Heart left ventricle (tissue), 16 donors: ENCODE measurements at regions not wholly inside any gene's neighbourhood (a gene's known extent, or its start where the extent isn't known, plus 50 kb on each side); places are given as distances from the start of the nearest gene placed in this dataset.

Experiments used
- ATAC-seq, 4 donors: fragments of 200-7000 bp; cut with Tn5 transposase; one replicate each; pipeline ENCODE4 v1.9.1; 2020 to 2022; ENCODE audit warnings: moderate library complexity in 4 of 4, mild to moderate bottlenecking in 3 of 4, moderate number of reproducible peaks in 1 of 4
- DNase-seq, 5 donors: peaks; one replicate each; pipeline ENCODE4 v3.0.0-alpha.2; 2020
- H3K27ac ChIP-seq, 12 donors: fragments of 200-600 bp; sonication (generic) in 4 of 12; one replicate each; pipeline versions ENCODE4 v1.5.0 to v1.8.0; 2016 to 2022; ENCODE audit warnings: mild to moderate bottlenecking in 2 of 12
- H3K27me3 ChIP-seq, 9 donors: fragments of 200-600 bp; sonication (generic) in 2 of 9; one replicate each; pipeline versions ENCODE4 v1.5.1 to v1.8.0; 2016 to 2022; ENCODE audit warnings: mild to moderate bottlenecking in 3 of 9
- H3K36me3 ChIP-seq, 9 donors: fragments of 200-600 bp; sonication (generic) in 2 of 9; one replicate each; pipeline versions ENCODE4 v1.5.0 to v1.8.0; 2018 to 2022; ENCODE audit warnings: mild to moderate bottlenecking in 2 of 9
- H3K4me1 ChIP-seq, 12 donors: fragments of 200-600 bp; sonication (generic) in 4 of 12; one replicate each; pipeline versions ENCODE4 v1.5.0 to v1.8.0; 2016 to 2022; ENCODE audit warnings: mild to moderate bottlenecking in 3 of 12
- H3K4me3 ChIP-seq, 12 donors: fragments of 200-600 bp; sonication (generic) in 4 of 12; one replicate each; pipeline versions ENCODE4 v1.5.0 to v1.8.0; 2017 to 2022; ENCODE audit warnings: mild to moderate bottlenecking in 9 of 12, moderate library complexity in 4 of 12
- H3K9me3 ChIP-seq, 12 donors: fragments of 200-600 bp; sonication (generic) in 4 of 12; one replicate each; pipeline versions ENCODE4 v1.5.0 to v1.8.0; 2016 to 2022; ENCODE audit warnings: mild to moderate bottlenecking in 1 of 12
- POLR2A ChIP-seq, 2 donors: fragments of 450-650 bp; IDR thresholded peaks; one replicate each; pipeline ENCODE4 v1.6.1; 2017; ENCODE audit warnings: antibody characterized with exemption in 2 of 2, mild to moderate bottlenecking in 2 of 2, moderate library complexity in 2 of 2
- WGBS, 4 donors: extraction: QIAGEN DNeasy Blood & Tissue Kit in 2 of 4; methylation state at CpG; one replicate each; pipeline versions ENCODE4 v1.1.5 to v1.1.7; 2013 to 2018; 5-methylcytosine and 5-hydroxymethylcytosine counted together
- intact Hi-C, 10 donors: fragments of 100-400 bp; cut with DNase I; formaldehyde crosslinking; loops; one replicate each; pipeline versions ENCODE4 v1.11.1 to v1.14.2; 2022
- TF ChIP-seq, protein P1 (sequence below), 12 donors: fragments of 200-600 bp; sonication (generic) in 4 of 12; IDR thresholded peaks; one replicate each; pipeline versions ENCODE4 v1.5.0 to v1.8.0; 2018 to 2022; ENCODE audit warnings: antibody characterized with exemption in 12 of 12, mild to moderate bottlenecking in 5 of 12
- donor health status: ischemic (EF 13 %, LVEDD 7.1; RV severe dilation, severe dysfunction).
- donor health status: healthy with polysubstance abuse.
- donor health status: DM: no; HTN: yes; CAD: no.
- donor health status: DM: no; HTN: no; CAD: no.
- donor health status: ischemic (EF 25% LVEDD 6.9; RV normal size, moderate dysfunction).
- donor health status: ischemic (EF 25% LVEDD 5.7; RV mildly dilated, moderate dysfunction).
- donor health status: healthy.
- donor health status: DM: yes; HTN: yes; CAD: no.
- donor health status: ischemic (EF 35%, LVEDD 5.7; RV mildly dilated, moderate dysfunction).
- donor health status: nonischemic (EF 11% LVEDD 7.7; RV severe dilation, severe dysfunction).
- donor health status: DM: yes; HTN: yes; CAD: no.
- donor health status: PGD.
- donor health status: ischemic (EF 29% LVEDD 5.4; RV normal size, mild dysfunction).
- donor health status: nonischemic (EF 23%, LVEDD 6.1; RV moderate dilation, normal function).

DNA sequence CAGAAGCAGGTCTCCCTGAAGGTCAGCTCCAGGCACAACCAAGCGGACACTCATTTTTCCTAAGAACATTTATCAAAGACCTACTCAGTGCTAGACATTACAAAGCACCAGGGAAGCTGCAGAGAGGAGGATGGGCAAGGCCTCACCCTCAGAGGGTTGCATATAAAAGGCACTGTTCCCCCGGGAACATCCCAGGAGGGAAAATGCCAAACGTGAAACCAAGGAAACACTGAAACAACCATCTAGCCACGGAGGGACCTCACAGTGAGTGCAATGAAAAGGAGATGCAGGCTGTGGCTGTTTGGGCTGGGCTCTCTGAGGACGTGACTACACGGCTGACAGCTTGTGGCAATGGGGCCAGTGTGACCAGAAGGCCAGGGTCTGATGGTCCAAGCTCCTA lies 117.4 kb upstream of the VASH1 start:
- ATAC-seq (no peak), DNase-seq (no peak)
- H3K9me3 ChIP-seq: no peaks in the 10 kb centered on the region
- H3K4me3 ChIP-seq: no peak overlapping the region
- H3K4me1 ChIP-seq: peaks cover 0 to 6% (median 0%) of the 10 kb centered on the region in 12 donors
- H3K36me3 ChIP-seq: no peaks in the 10 kb centered on the region
- WGBS, 4 donors: 70 to 75% (median 72%) methylated on average over 6 of the region's 6 CpGs
- H3K27me3 ChIP-seq: no peaks in the 10 kb centered on the region
- TF ChIP-seq POLR2A (IDR thresholded peaks at IDR 0.05): no peak
- TF ChIP-seq, protein P1, sequence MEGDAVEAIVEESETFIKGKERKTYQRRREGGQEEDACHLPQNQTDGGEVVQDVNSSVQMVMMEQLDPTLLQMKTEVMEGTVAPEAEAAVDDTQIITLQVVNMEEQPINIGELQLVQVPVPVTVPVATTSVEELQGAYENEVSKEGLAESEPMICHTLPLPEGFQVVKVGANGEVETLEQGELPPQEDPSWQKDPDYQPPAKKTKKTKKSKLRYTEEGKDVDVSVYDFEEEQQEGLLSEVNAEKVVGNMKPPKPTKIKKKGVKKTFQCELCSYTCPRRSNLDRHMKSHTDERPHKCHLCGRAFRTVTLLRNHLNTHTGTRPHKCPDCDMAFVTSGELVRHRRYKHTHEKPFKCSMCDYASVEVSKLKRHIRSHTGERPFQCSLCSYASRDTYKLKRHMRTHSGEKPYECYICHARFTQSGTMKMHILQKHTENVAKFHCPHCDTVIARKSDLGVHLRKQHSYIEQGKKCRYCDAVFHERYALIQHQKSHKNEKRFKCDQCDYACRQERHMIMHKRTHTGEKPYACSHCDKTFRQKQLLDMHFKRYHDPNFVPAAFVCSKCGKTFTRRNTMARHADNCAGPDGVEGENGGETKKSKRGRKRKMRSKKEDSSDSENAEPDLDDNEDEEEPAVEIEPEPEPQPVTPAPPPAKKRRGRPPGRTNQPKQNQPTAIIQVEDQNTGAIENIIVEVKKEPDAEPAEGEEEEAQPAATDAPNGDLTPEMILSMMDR (IDR thresholded peaks at IDR 0.05): no peak
- no peak overlapping the region for H3K27ac ChIP-seq
- intact Hi-C loops: loop anchor here in 3 of 10 donors (2.0 to 10.0 kb wide), 3 partner anchors 592 to 929 kb away; no protein-coding TSS in a partner anchor

DNA sequence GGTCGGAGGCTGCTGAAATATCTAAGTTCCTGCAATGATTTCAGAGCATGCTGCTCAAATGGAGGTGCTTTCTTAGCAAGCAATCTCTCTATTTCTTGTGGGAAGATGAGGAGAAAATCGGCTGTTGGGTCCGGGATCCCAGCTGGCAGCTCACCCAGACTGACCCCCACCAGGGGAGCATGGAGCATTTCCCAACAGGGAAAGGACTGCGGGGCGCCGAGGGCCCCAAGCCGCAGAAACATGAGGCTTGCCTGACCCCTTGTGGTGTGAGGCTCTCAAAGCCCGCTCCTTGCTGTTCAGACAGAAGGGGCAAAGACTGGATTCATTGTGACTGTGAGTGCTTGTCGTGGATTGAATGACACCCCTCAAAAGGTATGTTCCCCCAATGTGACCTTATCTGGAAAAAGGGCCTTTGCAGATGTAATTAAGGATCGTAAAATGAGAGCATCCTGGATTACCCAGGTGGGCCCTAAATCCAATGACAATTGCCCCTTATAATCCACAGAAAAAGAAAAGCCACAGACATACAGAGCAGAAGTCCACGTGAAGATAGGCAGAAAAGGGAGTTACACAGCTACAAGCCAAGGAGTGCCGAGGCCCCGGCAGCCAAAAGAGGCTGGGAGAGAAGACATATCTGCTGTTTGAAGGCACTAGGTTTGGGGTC lies 116.3 kb upstream of the VASH1 start:
- DNase-seq: peak in 3 of 5 donors; percentile 13 to 45 (median 30)
- intact Hi-C loops: loop anchor here (1.0 to 10.0 kb wide), 5 partner anchors 188 to 930 kb away; no protein-coding TSS in a partner anchor
- TF ChIP-seq, protein P1 (IDR thresholded peaks at IDR 0.05): peak in 11 of 12 donors; percentile 36 to 66 (median 55)
- no peak for TF ChIP-seq POLR2A (IDR thresholded peaks at IDR 0.05)
- Histone ChIP-seq H3K4me1 (peaks cover 0 to 6% (median 0%) of the 10 kb centered on the region in 12 donors), H3K9me3 (no peaks in the 10 kb centered on the region), H3K4me3 (no peak overlapping the region), H3K36me3 (no peaks in the 10 kb centered on the region), H3K27me3 (no peaks in the 10 kb centered on the region), H3K27ac (no peak overlapping the region)
- peak; percentile 37 to 65 (median 60) for ATAC-seq
- 22 to 39% (median 30%) methylated on average over 13 of the region's 13 CpGs for WGBS, 4 donors

DNA sequence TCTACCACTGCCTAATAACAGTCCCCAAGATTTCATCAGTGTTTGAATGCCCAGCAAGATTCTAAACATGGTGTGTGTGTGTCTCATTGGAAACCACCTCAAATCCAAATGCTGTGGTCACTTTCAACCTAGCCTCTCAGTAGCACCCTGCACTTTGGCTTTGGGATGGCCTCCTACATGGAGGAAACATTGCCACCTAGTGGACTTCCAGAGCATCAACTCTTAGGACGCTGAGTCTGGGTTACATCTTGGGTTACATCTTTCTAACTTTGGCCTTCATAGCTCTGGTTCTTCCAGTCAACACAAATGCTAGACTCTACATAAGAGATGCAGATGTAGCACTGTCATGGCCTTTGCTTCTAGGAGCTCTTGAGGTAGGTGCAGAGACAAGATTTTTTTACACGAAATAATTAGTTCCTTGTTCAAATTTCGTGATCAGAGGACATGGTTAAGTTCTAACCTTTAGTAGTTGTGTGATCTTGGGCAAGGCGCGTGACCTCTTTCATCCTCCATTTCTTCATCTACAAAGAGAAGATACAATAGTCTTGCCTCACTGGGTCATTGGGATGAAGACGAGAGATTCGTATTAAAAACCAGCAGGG lies 113.5 kb upstream of the VASH1 start:
- intact Hi-C loops: loop anchor here (1.0 to 10.0 kb wide), 5 partner anchors 190 to 933 kb away; no protein-coding TSS in a partner anchor
- Histone ChIP-seq H3K36me3 (no peaks in the 10 kb centered on the region), H3K9me3 (no peaks in the 10 kb centered on the region), H3K4me1 (no peaks in the 10 kb centered on the region), H3K27ac (no peak overlapping the region), H3K4me3 (no peak overlapping the region), H3K27me3 (no peaks in the 10 kb centered on the region)
- DNase-seq: peak in 2 of 5 donors; percentile 20 to 31
- 78 to 85% (median 83%) methylated on average over 7 of the region's 7 CpGs for WGBS, 4 donors
- peak in 3 of 4 donors; percentile 55 to 65 (median 65) for ATAC-seq
- TF ChIP-seq, protein P1 (IDR thresholded peaks at IDR 0.05): peak; percentile 68 to 88 (median 80)
- TF ChIP-seq POLR2A (IDR thresholded peaks at IDR 0.05): no peak

- no peak overlapping the region for H3K4me3 ChIP-seq
These were observed 109.7 kb upstream of the VASH1 start for GRCh38 chr14:76651410-76652055.

More at GRCh38 chr14:76651410-76652055, 109.7 kb upstream of the VASH1 start:
- Histone ChIP-seq H3K9me3 (no peaks in the 10 kb centered on the region), H3K27me3 (no peaks in the 10 kb centered on the region), H3K27ac (no peak overlapping the region), H3K36me3 (no peaks in the 10 kb centered on the region), H3K4me1 (no peaks in the 10 kb centered on the region)
- intact Hi-C loops: no loop called here
- 75 to 90% (median 83%) methylated on average over 3 of the region's 3 CpGs for WGBS, 4 donors
- DNase-seq: no peak
- no peak for ATAC-seq
- no peak for TF ChIP-seq POLR2A (IDR thresholded peaks at IDR 0.05)
- TF ChIP-seq, protein P1 (IDR thresholded peaks at IDR 0.05): no peak
